ENCODE measurements at regions not wholly inside any gene's neighbourhood (a gene's known extent, or its start where the extent isn't known, plus 50 kb on each side); places are given as distances from the start of the nearest gene placed in this dataset.

- Histone ChIP-seq H2AFZ (no peak overlapping the region), H3K27me3 (replicated peaks; ENCODE audit: insufficient read depth) (no peaks in the 10 kb centered on the region), H3K4me3 (no peak overlapping the region), H3K27ac (no peak overlapping the region), H3K4me1 (ENCODE audit: insufficient read depth) (no peaks in the 10 kb centered on the region), H3K4me2 (ENCODE audit: unreplicated experiment) (no peak overlapping the region), H3K9me2 (ENCODE audit: insufficient read depth) (no peaks in the 10 kb centered on the region), H3K9ac (no peak overlapping the region), H3F3A (ENCODE audit: insufficient read depth) (no peaks in the 10 kb centered on the region), H3K9me3 (ENCODE audit: low read depth) (no peaks in the 10 kb centered on the region), H3K36me3 (ENCODE audit: low read depth) (no peaks in the 10 kb centered on the region), H3K79me2 (ENCODE audit: insufficient read depth) (no peaks in the 10 kb centered on the region), H4K20me1 (ENCODE audit: insufficient read depth) (no peaks in the 10 kb centered on the region)
- TF ChIP-seq EZH2 (IDR thresholded peaks at IDR 0.05; ENCODE audit: insufficient read depth, poor library complexity, severe bottlenecking), result no peak
- no peak for TF ChIP-seq EZH2phosphoT487 (IDR thresholded peaks at IDR 0.05; ENCODE audit: insufficient read depth, low read depth)
- in situ Hi-C loops (cut with MboI), result no loop called here
- 85 to 88% methylated on average over 11 of the region's 11 CpGs for WGBS, 2 experiments (ENCODE audit: low coverage in 1 of 2, low lambda C conversion rate in 2 of 2, missing lambda C conversion rate in 2 of 2)
- DNase-seq, result peak; percentile 22
Observed at GRCh38 chr11:10623797-10624761, 55.6 kb upstream of the LYVE1 start.

GRCh38 chr11:10622957-10623791, 54.7 kb upstream of the LYVE1 start:
- Histone ChIP-seq H3F3A (ENCODE audit: insufficient read depth) (no peaks in the 10 kb centered on the region), H2AFZ (no peak overlapping the region), H3K27me3 (replicated peaks; ENCODE audit: insufficient read depth) (no peaks in the 10 kb centered on the region), H3K9me2 (ENCODE audit: insufficient read depth) (no peaks in the 10 kb centered on the region), H4K20me1 (ENCODE audit: insufficient read depth) (no peaks in the 10 kb centered on the region), H3K36me3 (ENCODE audit: low read depth) (no peaks in the 10 kb centered on the region), H3K9ac (no peak overlapping the region), H3K4me3 (no peak overlapping the region), H3K79me2 (ENCODE audit: insufficient read depth) (no peaks in the 10 kb centered on the region), H3K4me1 (ENCODE audit: insufficient read depth) (no peaks in the 10 kb centered on the region), H3K4me2 (ENCODE audit: unreplicated experiment) (no peak overlapping the region), H3K27ac (no peak overlapping the region), H3K9me3 (ENCODE audit: low read depth) (no peaks in the 10 kb centered on the region)
- WGBS, 2 experiments (ENCODE audit: low coverage in 1 of 2, low lambda C conversion rate in 2 of 2, missing lambda C conversion rate in 2 of 2), result 91% methylated on average over 12 of the region's 12 CpGs
- DNase-seq, result no peak
- in situ Hi-C loops (cut with MboI), result no loop called here
- TF ChIP-seq EZH2phosphoT487 (IDR thresholded peaks at IDR 0.05; ENCODE audit: insufficient read depth, low read depth) (no peak), EZH2 (IDR thresholded peaks at IDR 0.05; ENCODE audit: insufficient read depth, poor library complexity, severe bottlenecking) (no peak)

GRCh38 chr11:10622108-10622507, 53.6 kb upstream of the LYVE1 start:
- in situ Hi-C loops (cut with MboI), result no loop called here
- no peak overlapping the region for H2AFZ ChIP-seq
- H3K79me2 ChIP-seq (ENCODE audit: insufficient read depth), result no peaks in the 10 kb centered on the region
- no peaks in the 10 kb centered on the region for H4K20me1 ChIP-seq (ENCODE audit: insufficient read depth)
- 94 to 100% methylated on average over 2 of the region's 2 CpGs for WGBS, 2 experiments (ENCODE audit: low coverage in 1 of 2, low lambda C conversion rate in 2 of 2, missing lambda C conversion rate in 2 of 2)
- no peaks in the 10 kb centered on the region for H3K9me2 ChIP-seq (ENCODE audit: insufficient read depth)
- H3K36me3 ChIP-seq (ENCODE audit: low read depth), result no peaks in the 10 kb centered on the region
- H3F3A ChIP-seq (ENCODE audit: insufficient read depth), result no peaks in the 10 kb centered on the region
- H3K27ac ChIP-seq, result no peak overlapping the region
- TF ChIP-seq EZH2 (IDR thresholded peaks at IDR 0.05; ENCODE audit: insufficient read depth, poor library complexity, severe bottlenecking), result no peak
- no peak for TF ChIP-seq EZH2phosphoT487 (IDR thresholded peaks at IDR 0.05; ENCODE audit: insufficient read depth, low read depth)
- H3K4me1 ChIP-seq (ENCODE audit: insufficient read depth), result no peaks in the 10 kb centered on the region
- H3K4me3 ChIP-seq, result no peak overlapping the region
- no peak for DNase-seq
- no peaks in the 10 kb centered on the region for H3K27me3 ChIP-seq (replicated peaks; ENCODE audit: insufficient read depth)
- H3K9ac ChIP-seq, result no peak overlapping the region
- H3K9me3 ChIP-seq (ENCODE audit: low read depth), result no peaks in the 10 kb centered on the region
- H3K4me2 ChIP-seq (ENCODE audit: unreplicated experiment), result no peak overlapping the region

- H3K4me3 ChIP-seq, result no peak overlapping the region
- H2AFZ ChIP-seq, result no peak overlapping the region
- 85 to 90% methylated on average over 2 of the region's 2 CpGs for WGBS, 2 experiments (ENCODE audit: low coverage in 1 of 2, low lambda C conversion rate in 2 of 2, missing lambda C conversion rate in 2 of 2)
- in situ Hi-C loops (cut with MboI), result no loop called here
- H4K20me1 ChIP-seq (ENCODE audit: insufficient read depth), result no peaks in the 10 kb centered on the region
- DNase-seq, result no peak
- no peaks in the 10 kb centered on the region for H3F3A ChIP-seq (ENCODE audit: insufficient read depth)
- no peaks in the 10 kb centered on the region for H3K4me1 ChIP-seq (ENCODE audit: insufficient read depth)
- no peak for TF ChIP-seq EZH2phosphoT487 (IDR thresholded peaks at IDR 0.05; ENCODE audit: insufficient read depth, low read depth)
- no peak overlapping the region for H3K9ac ChIP-seq
- H3K79me2 ChIP-seq (ENCODE audit: insufficient read depth), result no peaks in the 10 kb centered on the region
- no peaks in the 10 kb centered on the region for H3K36me3 ChIP-seq (ENCODE audit: low read depth)
- H3K27ac ChIP-seq, result no peak overlapping the region
- no peak overlapping the region for H3K4me2 ChIP-seq (ENCODE audit: unreplicated experiment)
- no peaks in the 10 kb centered on the region for H3K9me2 ChIP-seq (ENCODE audit: insufficient read depth)
- no peaks in the 10 kb centered on the region for H3K27me3 ChIP-seq (replicated peaks; ENCODE audit: insufficient read depth)
- H3K9me3 ChIP-seq (ENCODE audit: low read depth), result no peaks in the 10 kb centered on the region
Observed at GRCh38 chr11:10619131-10619680, 50.7 kb upstream of the LYVE1 start.
